ENCODE measurements at regions not wholly inside any gene's neighbourhood (a gene's known extent, or its start where the extent isn't known, plus 50 kb on each side); places are given as distances from the start of the nearest gene placed in this dataset.
"Not testable (repeated sequence)": the region's sequence is repeated elsewhere in the genome, so short reads cannot be mapped to it uniquely, and the experiment has no call there.

DNA sequence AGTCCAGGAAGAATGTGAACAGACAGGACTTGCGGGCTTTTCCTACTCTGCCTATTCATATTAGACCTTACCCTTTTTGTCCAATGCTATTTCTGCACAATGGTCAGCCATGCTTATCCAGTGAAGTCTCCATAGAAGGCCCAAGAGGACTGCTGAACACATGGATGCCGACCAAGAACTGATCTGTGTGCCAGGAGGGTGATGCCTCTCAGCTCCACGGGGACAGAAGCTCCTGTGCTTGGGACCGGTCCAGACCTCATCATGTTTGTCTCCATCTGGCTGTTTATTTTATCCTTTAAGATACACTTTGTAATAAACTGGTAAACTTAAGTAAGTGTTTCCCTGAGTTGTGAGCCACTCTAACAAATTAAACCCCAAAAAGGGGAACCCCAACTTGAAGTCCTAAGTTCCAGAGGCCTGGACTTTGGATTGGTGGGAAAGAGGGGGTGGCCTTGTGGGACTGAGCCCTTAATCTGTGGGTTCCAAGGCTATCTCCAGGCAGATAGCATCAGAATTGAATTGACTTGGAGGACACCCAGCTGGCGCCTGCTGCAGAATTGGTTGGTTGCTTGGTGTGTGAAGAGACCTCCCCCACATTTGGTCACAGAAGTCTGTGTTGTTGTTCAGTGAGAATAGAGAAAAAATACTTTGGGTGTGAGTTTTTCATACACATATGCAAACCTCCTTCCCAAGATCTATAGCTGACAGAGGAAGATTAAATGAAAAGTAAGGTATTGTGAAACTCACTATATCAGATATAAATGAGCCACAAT lies 57.9 kb upstream of the ANKH start:
- no peak for FAIRE-seq

DNA sequence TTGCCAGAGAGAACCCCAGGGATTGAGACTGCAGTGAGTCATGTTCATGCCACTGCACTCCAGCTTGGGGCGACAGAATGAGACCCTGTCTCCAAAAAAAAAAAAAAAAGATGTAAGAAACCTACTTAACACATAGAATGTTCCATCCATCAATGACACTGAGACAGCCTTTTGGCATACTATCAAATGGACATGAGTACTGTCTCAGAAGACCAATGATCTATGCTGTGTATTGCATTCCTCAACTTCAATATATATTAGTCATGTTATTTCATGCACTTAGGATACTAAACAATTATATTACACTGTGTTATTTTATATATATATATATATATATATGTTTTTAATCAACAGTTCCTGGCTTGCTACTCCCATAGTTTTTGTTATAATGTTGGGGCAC lies 57.1 kb upstream of the ANKH start:
- no peak for FAIRE-seq

DNA sequence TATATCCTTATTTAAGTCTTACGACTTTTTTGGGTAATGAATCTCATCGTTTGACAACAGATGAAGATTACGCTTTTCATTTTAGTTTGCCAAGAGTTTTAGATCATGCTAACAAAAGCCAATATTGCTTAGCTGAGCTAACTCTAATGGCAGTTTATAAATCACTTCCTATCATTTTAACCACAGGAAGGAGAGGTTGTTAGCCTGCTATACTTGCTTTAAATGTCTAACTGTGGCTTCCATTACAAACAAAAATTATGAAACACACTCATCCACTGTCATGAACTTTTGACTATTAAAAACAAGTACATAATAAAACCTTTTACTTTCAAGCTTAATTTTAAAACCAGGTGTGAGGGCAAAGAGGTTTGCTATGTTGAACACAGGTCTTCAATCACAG lies 53.7 kb upstream of the ANKH start:
- FAIRE-seq: no peak

DNA sequence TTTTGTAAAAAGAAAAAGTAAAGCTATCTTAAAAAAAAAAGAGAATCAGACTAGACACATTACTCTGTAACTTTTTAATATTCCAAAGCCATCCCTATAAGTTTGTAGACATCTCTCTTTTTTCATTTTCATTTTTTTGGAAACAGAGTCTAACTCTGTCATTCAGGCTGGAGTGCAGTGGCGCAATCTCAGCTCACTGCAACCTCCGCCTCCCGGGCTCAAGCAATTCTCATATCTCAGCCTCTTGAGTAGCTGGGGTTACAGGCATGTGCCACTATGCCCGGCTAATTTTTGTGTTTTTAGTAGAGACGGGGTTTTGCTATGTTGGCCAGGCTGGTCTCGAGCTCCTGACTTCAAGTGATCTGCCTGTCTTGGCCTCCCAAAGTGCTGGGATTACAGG lies 51.4 kb upstream of the ANKH start:
- FAIRE-seq: not testable (repeated sequence)

DNA sequence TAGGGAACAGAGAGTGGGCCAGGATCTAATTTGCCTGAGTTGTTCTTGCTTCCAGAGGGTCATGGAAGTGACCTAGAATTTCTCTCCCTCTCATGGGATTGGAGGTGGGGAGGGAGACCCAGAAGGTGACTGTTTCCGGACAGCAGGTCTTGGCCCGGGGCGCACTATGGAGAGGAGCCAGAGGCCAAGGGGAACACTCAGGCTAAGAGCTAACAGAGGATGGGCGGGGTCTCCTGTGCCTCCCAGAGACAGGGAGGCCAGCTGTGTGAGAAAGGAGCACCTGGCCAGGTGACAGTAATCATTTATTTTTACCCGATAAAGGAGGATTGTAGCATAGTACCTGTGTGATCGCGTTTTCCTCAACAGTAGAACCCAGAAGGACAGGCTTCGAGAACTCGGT lies 50.9 kb upstream of the ANKH start:
- FAIRE-seq: no peak
